Hematopoietic multipotent progenitor cell treated with erythropoietin and hydrocortisone succinate and interleukin-3 and kit ligand, for 6 days (in vitro differentiated cells): ENCODE measurements at regions not wholly inside any gene's neighbourhood (a gene's known extent, or its start where the extent isn't known, plus 50 kb on each side); places are given as distances from the start of the nearest gene placed in this dataset.
A peak's percentile ranks its signal among the peaks of the same experiment; 100 is the strongest.

Experiments used
- DNase-seq: peaks from one replicate; pipeline ENCODE4 v3.0.0-alpha.2; 2015

DNA sequence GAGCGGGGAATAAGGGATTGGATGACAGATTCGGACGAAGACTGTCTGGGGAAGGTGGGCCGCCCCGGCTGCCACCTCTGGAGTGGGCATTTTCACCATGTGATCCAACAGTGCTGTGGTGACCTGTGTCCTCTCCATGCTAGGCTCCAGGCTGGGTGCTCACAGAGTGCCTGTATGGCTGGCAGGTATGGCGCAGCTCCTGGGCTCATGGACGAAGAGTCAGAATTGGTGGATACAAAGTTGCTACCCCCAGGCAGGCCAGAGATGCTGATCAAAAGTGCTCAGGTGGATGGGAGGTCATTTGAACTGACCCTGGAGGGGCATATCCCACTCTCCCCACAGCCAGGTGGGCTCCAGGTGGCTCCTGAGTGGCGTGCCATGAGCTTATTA lies 111.3 kb upstream of the UQCRFS1 start:
- DNase-seq: no peak

DNA sequence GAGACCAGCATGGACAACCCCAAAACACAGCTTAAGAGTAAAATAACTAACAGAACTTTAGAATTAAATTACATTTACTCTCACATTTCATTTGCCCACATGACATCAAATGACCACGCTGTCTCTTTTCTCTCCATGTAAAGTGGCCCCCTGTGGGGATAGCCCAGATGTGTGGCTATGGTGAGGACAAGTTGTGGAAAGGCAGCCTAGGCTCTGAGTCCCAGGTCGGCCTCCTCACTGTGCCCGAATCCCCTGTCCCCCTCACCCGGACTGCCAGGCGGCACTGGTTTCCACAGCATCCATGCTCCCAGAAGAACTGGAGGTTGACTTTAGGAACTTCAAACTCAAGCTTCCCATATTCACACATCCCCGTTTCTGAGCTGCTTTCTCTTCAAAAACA lies 111.8 kb upstream of the UQCRFS1 start:
- DNase-seq: no peak

DNA sequence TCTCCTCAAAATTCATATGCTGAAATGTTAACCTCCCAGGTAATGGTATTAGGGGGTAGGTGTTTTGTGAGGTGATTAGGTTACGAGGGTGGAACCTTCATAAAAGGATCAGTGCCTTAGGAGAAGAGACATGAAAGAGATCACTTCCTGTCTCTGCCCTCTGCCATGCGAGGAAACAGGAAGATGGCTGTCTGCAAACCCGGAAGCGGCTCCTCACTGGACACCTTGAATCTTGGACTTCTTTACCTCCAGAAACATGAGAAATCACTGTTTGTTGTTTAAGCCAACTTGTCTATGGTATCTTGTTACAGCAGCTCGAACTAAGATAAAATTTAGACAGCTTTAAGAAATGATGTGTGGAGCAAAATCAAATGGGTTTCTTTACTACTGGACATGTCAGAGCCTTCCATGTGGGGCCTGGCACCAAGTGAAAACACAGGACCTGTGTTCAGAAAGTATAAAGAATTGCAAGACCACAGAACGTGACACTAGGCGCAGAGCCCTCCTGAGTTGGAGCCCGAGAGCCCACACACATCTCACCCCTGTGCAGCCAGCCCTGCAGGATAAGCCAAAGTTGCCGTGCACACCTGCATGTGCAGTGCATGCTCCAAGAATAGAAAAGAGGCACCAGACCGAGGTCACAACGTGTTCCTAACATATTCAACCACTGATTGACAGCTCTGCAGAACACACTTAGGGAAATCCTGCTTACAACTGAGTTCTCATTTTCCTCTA lies 112.5 kb upstream of the UQCRFS1 start:
- no peak for DNase-seq

DNA sequence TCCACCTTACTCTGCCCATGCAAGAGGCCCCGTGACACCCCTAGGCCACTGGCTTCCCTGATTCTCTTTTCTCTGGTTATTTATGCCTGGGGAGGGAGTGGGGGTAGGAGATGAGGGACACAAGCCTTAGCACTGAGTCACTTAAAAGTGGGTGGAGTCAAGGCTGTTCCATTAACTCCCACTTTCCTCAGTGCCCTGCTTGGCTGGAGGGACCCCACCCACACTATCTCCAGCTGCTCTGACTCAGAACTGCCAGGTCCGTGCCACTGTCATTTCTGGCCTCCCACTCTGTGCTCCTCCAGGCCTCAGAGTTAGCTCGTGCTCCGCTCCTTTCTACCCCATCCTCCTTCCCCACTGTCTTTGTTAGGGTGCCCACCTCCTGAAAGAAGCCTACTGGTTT lies 113.4 kb upstream of the UQCRFS1 start:
- DNase-seq: no peak

DNA sequence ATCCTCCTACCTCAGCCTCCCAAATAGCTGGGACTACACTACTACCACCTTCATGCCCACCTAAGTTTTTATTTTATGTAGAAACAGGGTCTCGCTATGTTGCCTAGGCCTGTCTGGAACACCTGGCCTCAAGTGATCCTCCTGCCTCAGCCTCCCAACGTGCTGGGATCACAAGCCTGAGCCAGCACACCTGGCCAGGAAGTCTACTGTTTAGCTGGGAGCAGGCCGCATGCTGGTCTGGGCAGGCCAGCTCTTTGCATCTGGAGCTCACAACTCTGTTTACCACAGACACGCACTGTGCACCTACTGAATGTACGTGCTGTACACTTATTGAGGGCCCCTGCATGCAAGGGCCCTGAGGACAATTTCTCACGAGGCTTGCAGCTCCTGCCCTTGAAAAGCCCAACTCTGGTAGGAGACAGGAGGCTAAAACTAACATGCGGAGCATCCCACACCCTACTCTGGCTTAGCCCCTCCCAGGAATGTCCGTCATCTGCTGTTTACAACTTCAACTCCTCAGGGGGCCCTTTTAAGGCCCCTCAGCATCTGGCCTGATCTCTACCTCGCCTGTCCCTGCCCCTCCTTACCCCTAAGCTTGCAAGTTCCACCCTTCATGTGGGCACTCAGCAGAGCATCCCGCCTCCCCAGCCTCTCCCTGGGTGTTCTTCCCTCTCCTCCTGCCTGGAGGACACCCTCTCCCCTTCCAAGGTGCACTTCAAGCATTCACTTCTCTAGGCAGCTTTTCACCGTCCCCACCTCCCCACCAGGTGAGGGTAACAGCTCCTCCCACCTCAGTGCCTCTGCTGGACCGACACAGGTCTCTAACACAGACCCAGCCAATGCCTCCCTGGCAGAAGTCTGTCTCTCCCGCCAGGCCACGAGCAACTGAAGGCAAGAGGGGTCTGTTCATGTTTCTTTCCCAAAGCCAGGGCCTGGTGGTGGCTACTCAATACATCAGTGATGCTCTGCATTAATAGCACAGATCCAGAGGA lies 114.2 kb upstream of the UQCRFS1 start:
- DNase-seq: no peak

DNA sequence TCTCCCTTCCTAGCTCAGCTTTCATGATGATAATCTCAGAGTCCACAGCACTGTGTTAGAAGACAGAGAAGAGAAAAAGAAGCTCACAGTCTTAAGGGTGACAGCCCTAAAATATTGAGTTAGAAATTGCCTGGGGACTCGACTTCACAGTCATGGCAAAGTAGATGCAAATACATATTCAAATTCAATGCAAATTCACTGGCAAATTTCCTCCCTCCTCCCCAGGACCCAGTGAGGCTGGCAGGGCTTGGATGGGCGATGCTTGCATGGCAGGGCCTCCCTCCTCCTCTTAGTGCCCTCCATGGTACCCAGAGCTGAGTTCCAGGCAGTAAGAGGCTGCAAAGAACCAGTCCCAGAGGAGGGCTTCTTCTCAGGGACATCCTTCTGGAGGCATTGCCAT lies 115.6 kb upstream of the UQCRFS1 start:
- no peak for DNase-seq

DNA sequence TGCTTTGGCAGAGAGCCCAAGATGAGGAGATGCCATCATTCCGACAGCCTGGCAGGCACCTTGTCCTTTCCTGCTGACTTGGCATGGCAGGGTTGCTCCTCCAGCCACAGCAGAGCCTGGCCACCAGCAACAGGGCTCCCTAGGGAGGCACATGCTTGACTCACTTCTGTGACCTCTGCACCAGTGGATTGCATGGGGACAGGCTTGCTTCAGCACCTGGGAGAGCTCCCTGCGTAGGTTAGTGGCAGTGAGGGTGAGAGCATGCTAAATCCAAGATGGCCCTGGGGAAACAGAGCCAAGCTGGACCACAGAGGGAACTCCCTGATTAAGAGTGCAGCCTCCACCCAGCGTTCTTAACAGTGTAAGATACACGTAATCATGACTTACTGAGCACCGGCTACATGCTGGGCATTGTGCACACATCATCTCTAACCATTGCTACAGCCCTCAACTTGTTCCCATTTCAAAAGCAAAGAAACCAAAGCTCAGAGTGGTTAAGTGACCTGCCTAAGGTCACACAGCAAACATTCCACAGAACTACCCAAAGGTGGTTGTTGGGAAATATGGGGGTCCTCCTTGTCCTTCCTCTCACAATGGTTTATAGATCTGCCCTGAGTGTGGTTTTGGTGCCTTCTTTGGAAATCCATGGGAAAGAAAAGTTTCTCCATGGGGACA lies 116.6 kb upstream of the UQCRFS1 start:
- peak; percentile 44 for DNase-seq

DNA sequence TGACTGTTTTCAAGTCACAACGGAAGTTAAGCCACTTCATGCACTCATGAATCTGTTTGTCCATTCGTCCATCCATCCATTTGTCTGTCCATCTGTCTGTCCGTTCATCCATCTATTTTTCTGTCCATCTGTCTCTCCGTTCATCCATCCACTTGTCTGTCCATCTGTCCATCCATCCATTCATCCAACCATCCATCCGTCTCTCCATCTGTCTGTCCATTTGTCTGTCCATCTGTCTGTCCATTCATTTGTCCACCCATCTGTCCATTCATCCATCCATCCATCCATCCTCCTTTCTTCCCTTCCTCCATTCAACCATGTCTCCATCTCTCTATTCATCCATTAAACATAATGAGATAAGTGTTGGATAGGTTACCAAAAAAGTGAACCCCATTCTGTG lies 123.5 kb upstream of the UQCRFS1 start:
- no peak for DNase-seq

DNA sequence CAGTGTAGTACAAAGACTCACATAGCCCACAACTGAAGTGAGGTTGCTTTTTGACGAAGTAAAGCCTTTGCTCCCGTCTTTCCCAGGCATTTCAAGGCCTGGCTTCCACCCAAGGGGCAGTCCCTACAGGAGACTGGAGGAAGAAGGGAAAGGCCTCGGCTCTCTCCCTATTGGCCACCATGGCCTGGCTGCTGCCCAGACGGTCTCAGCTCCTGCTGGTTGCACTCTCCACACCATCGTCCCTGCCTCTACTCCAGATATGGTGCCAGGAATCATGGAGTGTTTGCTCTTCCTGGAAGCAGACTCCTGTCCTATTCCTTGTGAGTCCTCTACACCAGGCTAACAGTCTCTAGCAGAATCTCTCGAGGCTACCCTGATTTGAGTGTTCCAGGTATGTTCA lies 124.1 kb upstream of the UQCRFS1 start:
- no peak for DNase-seq

DNA sequence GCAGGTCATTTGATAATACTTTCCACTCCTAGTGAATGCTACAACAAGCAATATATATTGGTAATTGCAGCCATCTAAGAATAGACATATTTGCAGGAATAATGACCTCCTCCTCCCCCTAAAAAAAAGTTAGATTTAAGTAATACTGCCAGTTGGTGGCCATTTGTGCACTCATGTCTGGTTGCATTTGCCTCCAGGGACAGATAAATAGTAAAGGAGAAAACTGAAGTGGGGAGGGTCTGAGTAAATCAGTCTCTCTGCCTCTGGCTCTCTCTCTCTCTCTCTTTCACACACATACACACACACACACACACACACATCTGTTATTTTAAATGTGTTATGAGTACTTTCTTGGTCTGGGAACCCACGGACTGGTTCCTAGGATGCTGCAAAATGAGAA lies 125.5 kb upstream of the UQCRFS1 start:
- no peak for DNase-seq

DNA sequence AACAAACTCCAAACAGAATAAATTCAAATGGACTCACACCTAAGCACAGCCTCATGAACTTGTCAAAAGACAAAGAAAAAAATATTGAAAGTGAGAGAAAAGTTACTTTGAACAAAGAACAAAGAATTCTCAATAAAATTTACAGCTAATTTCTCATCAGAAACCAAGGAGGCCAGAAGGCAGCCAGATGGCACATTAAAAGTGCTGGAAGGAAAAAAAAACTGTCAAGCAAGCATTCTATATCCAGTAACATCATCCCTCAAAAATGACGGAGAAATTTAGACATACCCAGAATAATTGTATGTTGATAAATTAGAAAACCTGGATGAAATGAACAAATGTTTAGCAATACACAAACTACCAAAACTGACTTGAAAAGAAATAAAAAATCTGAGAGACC lies 129.8 kb upstream of the UQCRFS1 start:
- no peak for DNase-seq

DNA sequence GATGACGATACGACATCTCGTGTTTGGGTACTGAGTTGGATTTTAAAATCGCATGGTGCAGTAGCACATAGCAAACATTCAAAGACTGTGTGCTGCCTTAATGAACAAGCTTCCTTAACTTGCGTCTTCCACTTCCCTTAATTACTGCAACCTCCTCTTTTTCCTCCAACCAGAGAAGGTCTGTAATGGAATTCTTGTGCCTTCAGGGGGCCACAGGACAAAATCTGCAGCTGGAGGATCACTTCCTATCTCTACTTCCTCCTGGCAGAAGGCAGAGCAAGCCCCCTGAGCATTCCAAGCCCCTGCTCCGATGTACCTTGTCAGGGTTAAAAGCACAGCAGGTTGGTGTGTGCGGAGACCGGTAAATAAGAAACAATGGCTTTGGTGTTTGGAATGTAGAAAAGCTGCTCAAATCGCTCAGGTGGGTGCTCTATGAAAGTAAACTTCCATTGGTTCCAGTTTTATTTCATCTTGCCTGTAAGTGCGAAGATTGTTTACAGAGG lies 151.3 kb upstream of the UQCRFS1 start:
- DNase-seq: no peak

DNA sequence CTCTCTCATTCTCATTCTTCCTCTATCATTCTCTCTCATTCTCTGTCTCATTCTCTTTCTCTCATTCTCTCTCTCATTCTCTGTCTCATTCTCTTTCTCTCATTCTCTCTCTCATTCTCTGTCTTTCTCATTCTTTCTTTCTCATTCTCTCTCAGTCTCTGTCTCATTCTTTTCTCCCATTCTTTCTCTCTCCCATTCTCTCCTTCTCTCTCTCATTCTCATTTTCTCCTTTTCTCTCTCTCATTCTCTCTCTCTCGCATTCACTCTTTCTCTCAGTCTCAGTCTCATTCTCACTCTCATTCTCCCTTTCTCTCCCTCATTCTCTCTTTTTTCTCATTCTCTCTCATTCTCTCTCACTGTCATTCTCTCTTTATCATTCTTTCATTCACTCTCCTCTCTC lies 152.0 kb upstream of the UQCRFS1 start:
- DNase-seq: no peak

DNA sequence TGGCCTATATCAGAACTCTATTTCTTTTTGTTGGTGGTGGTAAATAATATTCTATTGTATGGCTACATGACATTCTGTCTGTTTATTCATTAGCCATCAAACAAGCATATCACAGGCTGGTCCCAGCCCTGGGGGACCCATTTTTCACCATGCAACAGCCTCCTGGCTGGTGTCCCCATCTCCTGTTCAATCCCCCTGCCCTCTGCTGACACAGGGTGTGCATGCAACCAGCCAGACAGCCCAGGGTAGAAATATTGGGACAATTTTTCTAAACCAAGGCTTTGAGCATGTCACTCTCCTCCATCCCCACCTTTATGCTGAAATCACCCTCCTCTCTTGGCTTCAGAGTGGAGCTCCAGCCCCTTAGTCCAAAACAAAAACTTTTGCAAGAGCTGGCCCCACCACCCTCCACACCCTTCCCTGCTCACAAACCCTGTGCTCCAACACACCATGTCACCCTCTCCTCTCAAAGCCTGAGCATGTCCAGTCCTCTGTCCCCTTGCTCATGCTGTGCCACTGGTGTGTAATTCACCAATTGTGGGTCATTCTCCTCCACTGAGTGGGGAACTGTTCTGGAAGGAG lies 153.0 kb upstream of the UQCRFS1 start:
- no peak for DNase-seq

DNA sequence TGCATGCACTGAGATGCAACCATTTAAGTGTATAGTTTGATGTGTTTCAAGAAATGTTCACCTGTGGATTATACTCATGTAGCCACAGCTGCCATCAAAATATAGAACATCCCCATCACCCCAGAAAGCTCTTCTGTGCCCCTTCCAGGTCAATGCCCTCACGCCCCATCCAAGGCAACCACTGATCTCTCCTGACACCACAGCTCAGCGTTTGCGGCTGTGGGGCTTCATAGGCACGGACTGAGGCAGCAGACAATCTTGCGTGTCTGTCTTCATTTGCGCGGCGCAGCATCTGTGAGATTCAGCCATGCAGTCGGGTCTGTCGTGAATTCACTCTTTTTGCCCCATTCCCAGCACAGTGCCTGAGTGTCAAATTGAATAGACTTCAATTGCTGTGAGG lies 153.8 kb upstream of the UQCRFS1 start:
- no peak for DNase-seq

DNA sequence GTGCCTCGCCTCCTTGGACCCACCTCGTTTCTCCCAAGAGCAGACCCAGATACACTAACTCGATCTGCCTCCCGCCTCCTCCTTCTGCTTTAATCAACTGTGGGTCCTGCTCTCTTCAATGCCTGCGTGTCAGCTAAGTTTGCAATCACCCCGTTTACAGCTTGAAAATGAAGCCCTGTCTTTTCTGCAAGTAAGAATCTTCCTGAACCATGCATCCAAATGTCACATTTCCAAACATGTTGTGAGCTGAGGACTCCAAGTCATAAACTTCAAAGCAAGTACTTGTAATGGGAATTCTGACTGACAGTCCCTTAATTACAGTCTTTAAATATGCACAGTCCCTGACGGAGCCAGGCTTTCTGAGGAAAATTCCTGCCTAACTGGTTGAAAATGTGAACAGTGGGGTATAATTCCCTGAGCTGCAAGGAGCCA lies 154.9 kb upstream of the UQCRFS1 start:
- DNase-seq: no peak

DNA sequence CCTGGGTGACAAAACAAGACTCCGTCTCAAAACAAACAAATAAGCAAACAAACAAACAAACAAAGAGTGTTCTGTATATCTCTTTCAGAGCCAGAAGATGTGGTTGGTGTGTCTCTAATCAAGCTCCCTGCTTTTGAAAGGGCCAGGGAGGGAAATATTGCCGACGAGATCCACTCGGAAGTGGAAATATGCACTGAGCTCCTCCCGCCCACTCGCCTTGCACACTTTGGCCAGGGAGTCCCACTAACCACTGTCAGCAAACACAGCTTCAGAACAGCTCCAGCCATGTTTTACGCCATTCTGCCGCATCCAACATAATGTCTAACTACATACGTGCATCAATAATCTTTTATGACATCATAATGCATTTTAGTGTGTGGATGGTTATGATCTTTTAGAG lies 155.5 kb upstream of the VSTM2B start:
- no peak for DNase-seq

DNA sequence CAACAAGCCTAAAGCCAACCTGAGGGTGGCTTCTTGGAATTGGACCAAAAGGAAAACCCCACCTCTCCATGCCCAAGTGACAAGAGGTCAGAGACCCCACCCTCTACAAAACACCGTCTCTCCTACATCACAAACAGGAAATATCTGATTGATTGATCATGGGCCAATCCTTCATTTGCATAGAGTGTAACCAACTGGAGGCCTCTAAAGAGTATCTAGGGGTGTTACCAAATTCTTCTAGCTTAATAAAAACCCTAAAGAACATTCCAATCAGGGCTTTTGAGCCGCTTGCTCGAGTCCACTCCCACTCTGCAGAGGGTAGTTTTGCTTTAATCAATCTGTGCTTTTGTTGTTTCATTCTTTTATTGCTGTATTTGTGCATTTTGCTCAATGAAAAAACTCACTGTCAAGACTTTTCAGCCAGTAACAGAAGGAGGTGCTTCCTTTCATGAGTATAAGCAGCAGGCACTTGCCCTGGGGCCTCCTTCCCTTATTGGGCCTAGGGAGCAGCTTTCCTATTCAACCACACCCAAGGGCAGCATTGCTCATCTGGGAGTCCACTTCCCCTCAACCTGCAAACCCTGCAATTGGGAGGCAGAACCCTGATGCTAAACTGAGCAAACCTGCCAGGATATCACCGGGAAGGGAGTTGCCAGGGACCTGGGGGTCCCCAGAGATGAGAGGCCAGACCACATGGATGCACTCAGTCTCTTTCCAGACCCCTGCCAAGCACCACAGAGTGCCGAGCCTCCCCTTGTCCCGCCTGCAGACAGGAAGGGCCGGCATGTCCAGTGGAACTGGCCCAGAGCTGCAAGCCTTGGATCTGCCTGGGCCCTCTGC lies 154.3 kb upstream of the VSTM2B start:
- no peak for DNase-seq

DNA sequence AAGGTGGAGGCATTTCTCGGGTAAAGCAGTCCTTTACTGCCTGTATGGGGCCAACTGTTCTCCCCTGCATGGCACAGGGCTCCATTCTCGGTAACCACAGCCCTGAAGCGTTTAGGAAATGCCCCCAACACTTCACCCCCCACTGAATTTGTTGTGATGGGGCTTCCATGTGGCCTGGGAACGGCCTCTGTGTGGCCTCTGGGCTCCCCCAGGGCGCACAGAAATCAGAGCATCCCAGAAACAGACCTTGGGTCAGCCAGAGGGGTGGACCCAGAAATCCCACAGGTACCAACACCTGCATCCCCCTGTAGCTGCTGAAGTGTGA lies 153.7 kb upstream of the VSTM2B start:
- DNase-seq: no peak

DNA sequence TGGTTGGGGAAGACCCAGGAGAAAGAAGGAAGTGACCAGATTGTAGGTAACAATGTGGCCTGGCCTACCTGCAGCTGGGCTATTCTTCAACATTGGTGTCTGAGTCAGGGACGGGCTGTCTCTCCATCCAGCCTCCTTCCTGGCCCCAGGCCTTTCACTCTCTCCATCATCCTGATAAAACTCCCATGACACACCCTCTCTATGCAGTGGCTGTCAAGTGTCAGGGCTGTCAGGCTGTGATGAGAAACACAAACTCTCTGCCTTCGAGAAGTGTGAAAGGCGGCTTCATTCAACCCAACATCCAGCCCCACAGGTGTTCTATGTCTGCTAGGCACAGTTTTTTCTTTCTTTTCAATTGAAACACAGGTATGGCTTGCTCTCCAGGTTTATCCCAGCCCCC lies 153.3 kb upstream of the VSTM2B start:
- DNase-seq: no peak

DNA sequence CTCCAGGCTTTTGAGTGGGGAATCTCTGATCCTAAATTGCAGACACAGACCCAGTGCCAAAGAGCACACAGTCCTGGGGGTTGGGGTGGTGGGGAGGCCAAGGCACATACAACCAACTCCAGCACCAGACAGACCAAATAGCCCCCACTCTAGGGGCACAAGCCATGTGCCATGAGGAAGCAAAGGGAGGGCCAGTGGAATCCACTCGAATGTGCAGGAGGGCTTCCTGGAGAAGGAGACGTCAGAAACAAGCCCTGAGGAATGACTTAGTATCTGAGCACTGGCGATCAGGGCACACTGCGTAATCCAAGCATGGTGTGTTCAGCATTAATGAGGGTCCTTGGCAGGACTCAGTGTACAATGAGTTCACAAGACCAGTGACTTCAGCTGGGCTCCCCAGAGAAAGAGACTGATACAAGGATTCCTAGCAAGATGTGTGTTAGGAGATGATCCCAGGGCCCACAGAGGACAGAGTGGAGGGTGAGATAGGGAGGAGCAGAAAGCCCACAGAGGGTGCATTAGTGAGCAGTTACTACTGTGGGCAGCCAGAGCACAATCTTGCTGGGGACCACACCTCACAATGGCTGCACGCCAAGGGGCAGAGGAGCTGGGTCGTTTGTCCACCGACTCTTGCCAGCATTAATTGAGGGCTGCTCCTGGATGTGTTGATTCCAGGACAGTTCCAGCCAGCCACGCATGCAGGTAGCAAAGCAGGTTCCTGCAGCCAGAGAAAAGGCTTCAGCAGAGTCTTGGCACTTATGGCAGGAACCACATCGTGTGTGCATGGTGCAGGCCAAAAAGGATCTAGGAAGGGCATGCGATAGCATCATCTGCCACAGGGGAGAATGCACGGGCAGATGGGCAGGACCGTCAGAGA lies 152.6 kb upstream of the VSTM2B start:
- DNase-seq: no peak
